Ovary (tissue), 7 donors: ENCODE measurements at regions not wholly inside any gene's neighbourhood (a gene's known extent, or its start where the extent isn't known, plus 50 kb on each side); places are given as distances from the start of the nearest gene placed in this dataset.
"Not testable (repeated sequence)": the region's sequence is repeated elsewhere in the genome, so short reads cannot be mapped to it uniquely, and the experiment has no call there.

ENCODE experiments used
- DNase-seq, 5 donors: peaks; one replicate each; pipeline ENCODE4 v3.0.0-alpha.2; 2019 to 2020
- H3K27ac ChIP-seq, 2 donors: fragments of 200-600 bp; one replicate each; pipeline versions ENCODE4 v1.5.1 to v1.8.0; 2019 to 2022
- H3K27me3 ChIP-seq: fragments of 200-600 bp; one replicate; pipeline ENCODE4 v1.8.0; 2022
- H3K36me3 ChIP-seq: fragments of 200-600 bp; sonication (generic); one replicate; pipeline ENCODE4 v1.5.1; 2019
- H3K4me1 ChIP-seq: one replicate; pipeline ENCODE4 v1.8.1; 2013; ENCODE audit warnings: mild to moderate bottlenecking, moderate library complexity; ENCODE audit not compliant: insufficient read depth
- H3K4me3 ChIP-seq: fragments of 200-600 bp; sonication (generic); one replicate; pipeline ENCODE4 v1.5.1; 2017
- H3K9me3 ChIP-seq, 2 donors: fragments of 200-600 bp in 1 of 2; sonication (generic) in 1 of 2; one replicate each; pipeline versions ENCODE4 v1.5.1 to v1.8.1; 2013 to 2019; ENCODE audit warnings: mild to moderate bottlenecking in 1 of 2, moderate library complexity in 1 of 2
- EP300 ChIP-seq: sonication (generic); formaldehyde crosslinking; IDR thresholded peaks from one replicate; pipeline ENCODE4 v1.6.1; 2017; ENCODE audit warnings: antibody characterized with exemption
- POLR2A ChIP-seq: fragments of 450-650 bp; IDR thresholded peaks from one replicate; pipeline ENCODE4 v1.6.1; 2017; ENCODE audit warnings: antibody characterized with exemption, mild to moderate bottlenecking, moderate library complexity
- WGBS, 3 donors: extraction: QIAGEN DNeasy Blood & Tissue Kit in 1 of 3; methylation state at CpG; one replicate each; pipeline versions ENCODE4 v1.1.5 to v1.1.7; 2013 to 2017; 5-methylcytosine and 5-hydroxymethylcytosine counted together
- intact Hi-C, 4 donors: fragments of 100-400 bp; cut with DNase I; formaldehyde crosslinking; loops; one replicate each; pipeline versions ENCODE4 v1.11.0 to v1.15.1; 2022 to 2023
- TF ChIP-seq, protein P1 (sequence below), 3 donors: fragments of 450-650 bp in 2 of 3; fragments of 200-600 bp in 1 of 3; IDR thresholded peaks; one replicate each; pipeline versions ENCODE4 v1.5.1 to v1.8.0; 2016 to 2022; ENCODE audit warnings: antibody characterized with exemption in 3 of 3, mild to moderate bottlenecking in 1 of 3
- donor health status: DM: no; HTN: no; CAD: no; lungs with moderate emphysema.
- donor health status: DM: no; HTN: no; CAD: no.
- donor health status: Bipolar disorder and iron deficiency.
- donor health status: DM: no; HTN: no; CAD: no.
- donor health status: DM: yes; HTN: yes; CAD: no.

DNA sequence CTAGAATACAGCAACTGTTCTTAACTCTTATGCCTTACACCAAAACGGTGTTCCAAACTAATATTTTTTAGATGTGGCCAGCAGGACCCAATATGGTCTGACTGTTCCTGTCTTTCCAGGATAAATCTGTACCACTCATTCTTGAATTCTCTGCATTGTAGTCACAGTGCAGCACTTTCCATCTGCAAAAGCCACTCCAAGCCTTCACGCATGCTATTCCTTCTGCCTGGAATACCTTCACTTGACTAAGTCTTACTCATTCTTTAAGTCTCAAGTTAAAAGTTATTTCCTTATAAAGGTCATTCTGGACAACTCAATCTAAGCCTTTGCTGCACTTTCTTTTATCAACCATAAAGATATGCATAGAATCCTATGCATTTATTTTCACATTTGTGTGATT is 1194.5 kb downstream of the PLA2G4A start:
- intact Hi-C loops, result no loop called here
- TF ChIP-seq, protein P1, sequence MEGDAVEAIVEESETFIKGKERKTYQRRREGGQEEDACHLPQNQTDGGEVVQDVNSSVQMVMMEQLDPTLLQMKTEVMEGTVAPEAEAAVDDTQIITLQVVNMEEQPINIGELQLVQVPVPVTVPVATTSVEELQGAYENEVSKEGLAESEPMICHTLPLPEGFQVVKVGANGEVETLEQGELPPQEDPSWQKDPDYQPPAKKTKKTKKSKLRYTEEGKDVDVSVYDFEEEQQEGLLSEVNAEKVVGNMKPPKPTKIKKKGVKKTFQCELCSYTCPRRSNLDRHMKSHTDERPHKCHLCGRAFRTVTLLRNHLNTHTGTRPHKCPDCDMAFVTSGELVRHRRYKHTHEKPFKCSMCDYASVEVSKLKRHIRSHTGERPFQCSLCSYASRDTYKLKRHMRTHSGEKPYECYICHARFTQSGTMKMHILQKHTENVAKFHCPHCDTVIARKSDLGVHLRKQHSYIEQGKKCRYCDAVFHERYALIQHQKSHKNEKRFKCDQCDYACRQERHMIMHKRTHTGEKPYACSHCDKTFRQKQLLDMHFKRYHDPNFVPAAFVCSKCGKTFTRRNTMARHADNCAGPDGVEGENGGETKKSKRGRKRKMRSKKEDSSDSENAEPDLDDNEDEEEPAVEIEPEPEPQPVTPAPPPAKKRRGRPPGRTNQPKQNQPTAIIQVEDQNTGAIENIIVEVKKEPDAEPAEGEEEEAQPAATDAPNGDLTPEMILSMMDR (IDR thresholded peaks at IDR 0.05), result no peak
- no peak for TF ChIP-seq POLR2A
- TF ChIP-seq EP300, result no peak
- H3K9me3 ChIP-seq, result no peaks in the 10 kb centered on the region
- no peak overlapping the region for H3K27ac ChIP-seq
- H3K36me3 ChIP-seq, result no peaks in the 10 kb centered on the region
- WGBS, 3 donors, result 92 to 93% (median 93%) methylated on average over 2 of the region's 2 CpGs
- no peak overlapping the region for H3K4me3 ChIP-seq
- peaks cover 2% of the 10 kb centered on the region for H3K27me3 ChIP-seq
- no peaks in the 10 kb centered on the region for H3K4me1 ChIP-seq
- no peak for DNase-seq

DNA sequence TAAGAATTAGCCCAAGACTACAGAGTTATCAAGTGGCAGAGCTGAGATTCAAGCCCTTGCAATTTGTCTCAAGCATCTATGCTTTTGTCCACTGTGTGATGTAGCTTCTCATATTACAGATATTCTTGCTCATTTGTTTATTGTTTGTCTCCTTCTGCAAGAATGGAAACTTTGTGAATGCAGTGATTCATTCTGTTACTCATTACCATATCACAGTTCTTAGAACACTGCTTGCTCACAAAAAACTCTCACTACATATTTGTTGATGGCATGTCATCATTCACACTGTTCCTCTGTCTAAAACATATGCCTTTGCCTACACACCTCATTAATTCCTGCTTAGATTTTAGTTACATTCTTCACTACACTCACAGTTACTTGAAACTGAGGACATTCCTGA is 1198.9 kb downstream of the PLA2G4A start:
- intact Hi-C loops, result no loop called here
- Histone ChIP-seq H3K4me3 (no peak overlapping the region), H3K27me3 (peaks cover 2% of the 10 kb centered on the region), H3K9me3 (no peaks in the 10 kb centered on the region), H3K27ac (no peak overlapping the region), H3K36me3 (no peaks in the 10 kb centered on the region), H3K4me1 (no peaks in the 10 kb centered on the region)
- DNase-seq, result no peak
- TF ChIP-seq, protein P1 (IDR thresholded peaks at IDR 0.05), result no peak
- TF ChIP-seq EP300 (no peak), POLR2A (no peak)

DNA sequence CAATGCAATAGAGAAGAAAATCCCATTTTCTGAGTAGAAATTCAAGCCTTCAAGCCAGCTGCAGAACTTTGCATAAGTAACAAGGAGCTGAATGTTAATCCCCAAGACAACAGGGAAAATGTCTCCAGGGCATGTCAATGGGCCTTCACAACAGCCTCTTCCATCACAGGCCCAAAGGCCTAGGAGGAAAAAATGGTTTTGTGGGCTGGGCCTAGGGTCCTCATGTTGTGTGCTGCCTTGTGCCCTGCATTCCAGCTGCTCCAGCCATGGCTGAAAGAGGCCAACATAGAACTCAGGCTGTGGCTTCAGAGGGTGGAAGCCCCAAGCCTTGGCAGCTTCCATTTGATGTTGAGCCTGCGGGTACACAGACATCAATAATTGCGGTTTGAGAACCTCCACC is 1208.8 kb downstream of the PLA2G4A start:
- WGBS, 3 donors, result 46 to 94% (median 58%) methylated on average over 2 of the region's 2 CpGs
- H3K9me3 ChIP-seq, H3K27ac ChIP-seq, DNase-seq, H3K4me1 ChIP-seq, intact Hi-C loops, H3K27me3 ChIP-seq, H3K36me3 ChIP-seq, H3K4me3 ChIP-seq: not testable (repeated sequence)

GRCh38 chr1:188043536-188044245 is 1214.9 kb downstream of the PLA2G4A start:
- Histone ChIP-seq H3K27ac (no peak overlapping the region), H3K9me3 (no peaks in the 10 kb centered on the region), H3K4me3 (no peak overlapping the region), H3K27me3 (no peaks in the 10 kb centered on the region), H3K4me1 (no peaks in the 10 kb centered on the region), H3K36me3 (no peaks in the 10 kb centered on the region)
- TF ChIP-seq POLR2A (no peak), EP300 (no peak)
- TF ChIP-seq, protein P1 (IDR thresholded peaks at IDR 0.05), result no peak
- intact Hi-C loops, result no loop called here
- WGBS, 3 donors, result 87 to 89% (median 87%) methylated on average over 4 of the region's 4 CpGs
- DNase-seq, result no peak

GRCh38 chr1:188050250-188050649 is 1221.5 kb downstream of the PLA2G4A start:
- Histone ChIP-seq H3K4me3 (no peak overlapping the region), H3K9me3 (no peaks in the 10 kb centered on the region), H3K36me3 (no peaks in the 10 kb centered on the region), H3K27ac (no peak overlapping the region), H3K4me1 (no peaks in the 10 kb centered on the region), H3K27me3 (no peaks in the 10 kb centered on the region)
- no peak for TF ChIP-seq POLR2A
- no peak for TF ChIP-seq EP300
- TF ChIP-seq, protein P1 (IDR thresholded peaks at IDR 0.05), result no peak
- DNase-seq, result no peak
- intact Hi-C loops, result no loop called here
